DND-41 (cell line): ENCODE measurements at regions not wholly inside any gene's neighbourhood (a gene's known extent, or its start where the extent isn't known, plus 50 kb on each side); places are given as distances from the start of the nearest gene placed in this dataset.

Experiments
- ATAC-seq: fragments of 200-7000 bp; cut with Tn5 transposase; 3 replicates; pipeline ENCODE4 v1.9.1; 2021; ENCODE audit warnings: low read depth; ENCODE audit not compliant: insufficient read depth
- DNase-seq: peaks from one replicate; pipeline ENCODE4 v3.0.0-alpha.2; 2020
- H2AFZ ChIP-seq: 2 replicates; pipeline ENCODE4 v1.6.0; 2012; ENCODE audit warnings: low read depth, low read length
- H3K27ac ChIP-seq: 2 replicates; pipeline ENCODE4 v1.5.1; 2012; ENCODE audit warnings: low read length, inconsistent platforms
- H3K27me3 ChIP-seq: fragments of 200-600 bp; sonication (generic); 2 replicates; pipeline ENCODE4 v1.6.0; 2012; ENCODE audit warnings: low read length, mild to moderate bottlenecking, inconsistent platforms; ENCODE audit not compliant: insufficient read depth, poor library complexity
- H3K36me3 ChIP-seq: 2 replicates; pipeline ENCODE4 v1.5.1; 2012; ENCODE audit warnings: low read length, inconsistent platforms; ENCODE audit not compliant: insufficient read depth
- H3K4me1 ChIP-seq: 2 replicates; pipeline ENCODE4 v1.5.1; 2012; ENCODE audit warnings: mild to moderate bottlenecking, low read length; ENCODE audit not compliant: insufficient read depth
- H3K4me2 ChIP-seq: 2 replicates; pipeline ENCODE4 v1.6.0; 2012; ENCODE audit warnings: mild to moderate bottlenecking, moderate library complexity, low read length, inconsistent platforms; ENCODE audit not compliant: insufficient read depth
- H3K4me3 ChIP-seq, 2 experiments: fragments of 200-600 bp in 1 of 2; shearing (Covaris generic) in 1 of 2; 2 replicates each; pipeline ENCODE4 v1.5.1; 2012 to 2016; ENCODE audit warnings: inconsistent platforms in 2 of 2, low read length in 2 of 2, mild to moderate bottlenecking in 2 of 2, low read depth in 1 of 2, moderate library complexity in 1 of 2
- H3K79me2 ChIP-seq: 2 replicates; pipeline ENCODE4 v1.6.0; 2012; ENCODE audit warnings: low read length, inconsistent platforms; ENCODE audit not compliant: insufficient read depth
- H3K9ac ChIP-seq: 2 replicates; pipeline ENCODE4 v1.6.0; 2012; ENCODE audit warnings: low read depth, mild to moderate bottlenecking, inconsistent platforms, low read length, moderate library complexity
- H3K9me3 ChIP-seq: 2 replicates; pipeline ENCODE4 v1.5.1; 2012; ENCODE audit warnings: low read length, moderate library complexity, mild to moderate bottlenecking, inconsistent platforms; ENCODE audit not compliant: insufficient read depth, severe bottlenecking
- H4K20me1 ChIP-seq: 2 replicates; pipeline ENCODE4 v1.6.0; 2012; ENCODE audit warnings: low read length; ENCODE audit not compliant: insufficient read depth
- CTCF ChIP-seq: IDR thresholded peaks from 2 replicates; pipeline ENCODE4 v1.5.1; 2012; ENCODE audit warnings: borderline replicate concordance, low read length, moderate library complexity, mild to moderate bottlenecking; ENCODE audit not compliant: poor library complexity, severe bottlenecking; ENCODE audit errors: extremely low read depth
- EZH2 ChIP-seq: IDR thresholded peaks from 3 replicates; pipeline ENCODE4 v1.6.1; 2012; ENCODE audit warnings: borderline replicate concordance, low read depth, mild to moderate bottlenecking, moderate library complexity, low read length, inconsistent platforms; ENCODE audit not compliant: severe bottlenecking

DNA sequence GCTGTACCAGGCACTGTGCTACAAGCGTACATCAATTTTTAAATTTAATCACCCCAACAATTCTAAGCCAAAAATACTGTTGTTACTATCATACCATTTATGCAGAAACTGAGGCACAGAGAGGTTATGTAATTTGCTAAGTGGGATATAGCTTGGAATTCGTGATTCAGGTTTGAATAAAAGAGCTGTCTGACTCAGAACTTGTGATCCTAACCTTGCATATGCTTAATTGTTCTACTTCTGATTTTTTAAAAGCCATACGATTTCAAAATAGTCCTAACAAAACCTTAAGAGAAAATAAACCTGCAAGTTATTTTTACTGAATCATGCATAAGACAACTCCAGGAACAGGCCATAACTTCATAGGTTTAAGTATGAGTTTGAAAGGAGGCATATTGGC, 498.0 kb upstream of the CFAP20DC start:
- H3K27ac ChIP-seq: no peak overlapping the region
- no peak overlapping the region for H3K4me2 ChIP-seq
- H3K79me2 ChIP-seq: no peaks in the 10 kb centered on the region
- no peak overlapping the region for H3K4me3 ChIP-seq
- H3K36me3 ChIP-seq: no peaks in the 10 kb centered on the region
- no peak overlapping the region for H3K9ac ChIP-seq
- no peaks in the 10 kb centered on the region for H4K20me1 ChIP-seq
- no peaks in the 10 kb centered on the region for H3K9me3 ChIP-seq
- H3K27me3 ChIP-seq: no peaks in the 10 kb centered on the region
- TF ChIP-seq CTCF (no peak), EZH2 (no peak)
- no peak overlapping the region for H2AFZ ChIP-seq
- no peak for ATAC-seq
- peaks cover 28% of the 10 kb centered on the region for H3K4me1 ChIP-seq
- DNase-seq: no peak

- H2AFZ ChIP-seq: no peak overlapping the region
- DNase-seq (no peak), ATAC-seq (no peak)
- no peaks in the 10 kb centered on the region for H4K20me1 ChIP-seq
- TF ChIP-seq CTCF (no peak), EZH2 (no peak)
- no peaks in the 10 kb centered on the region for H3K36me3 ChIP-seq
- H3K79me2 ChIP-seq: no peaks in the 10 kb centered on the region
- no peaks in the 10 kb centered on the region for H3K9me3 ChIP-seq
- no peak overlapping the region for H3K4me2 ChIP-seq
- no peak overlapping the region for H3K4me3 ChIP-seq
- H3K9ac ChIP-seq: no peak overlapping the region
- H3K27ac ChIP-seq: no peak overlapping the region
- H3K27me3 ChIP-seq: no peaks in the 10 kb centered on the region
- peaks cover 40% of the 10 kb centered on the region for H3K4me1 ChIP-seq
These were observed 496.7 kb upstream of the CFAP20DC start for GRCh38 chr3:59546522-59546921.

GRCh38 chr3:59545374-59545773, 495.5 kb upstream of the CFAP20DC start:
- no peaks in the 10 kb centered on the region for H4K20me1 ChIP-seq
- DNase-seq (no peak), ATAC-seq (no peak)
- H3K4me3 ChIP-seq: no peak overlapping the region
- no peak overlapping the region for H3K4me2 ChIP-seq
- H3K4me1 ChIP-seq: peaks cover 45% of the 10 kb centered on the region
- H3K9ac ChIP-seq: no peak overlapping the region
- H3K36me3 ChIP-seq: no peaks in the 10 kb centered on the region
- H3K79me2 ChIP-seq: no peaks in the 10 kb centered on the region
- no peaks in the 10 kb centered on the region for H3K9me3 ChIP-seq
- H3K27me3 ChIP-seq: no peaks in the 10 kb centered on the region
- no peak for TF ChIP-seq CTCF
- TF ChIP-seq EZH2: no peak
- H2AFZ ChIP-seq: no peak overlapping the region
- no peak overlapping the region for H3K27ac ChIP-seq

GRCh38 chr3:59542276-59542675, 492.5 kb upstream of the CFAP20DC start:
- Histone ChIP-seq H3K4me3 (no peak overlapping the region), H3K4me1 (peaks cover 45% of the 10 kb centered on the region), H4K20me1 (no peaks in the 10 kb centered on the region), H3K36me3 (no peaks in the 10 kb centered on the region), H3K27ac (peak overlapping the region; percentile 92), H3K4me2 (peak overlapping the region; percentile 50), H3K9ac (peak overlapping the region; percentile 47), H3K79me2 (no peaks in the 10 kb centered on the region), H2AFZ (peak overlapping the region; percentile 60), H3K9me3 (no peaks in the 10 kb centered on the region), H3K27me3 (no peaks in the 10 kb centered on the region)
- ATAC-seq (peak; percentile 93), DNase-seq (peak; percentile 85)
- no peak for TF ChIP-seq EZH2
- no peak for TF ChIP-seq CTCF
